Upper lobe of left lung (tissue), 6 donors: ENCODE measurements at regions not wholly inside any gene's neighbourhood (a gene's known extent, or its start where the extent isn't known, plus 50 kb on each side); places are given as distances from the start of the nearest gene placed in this dataset.
"Not testable (repeated sequence)": the region's sequence is repeated elsewhere in the genome, so short reads cannot be mapped to it uniquely, and the experiment has no call there.

Experiments
- ATAC-seq, 2 donors: fragments of 200-7000 bp; cut with Tn5 transposase; one replicate each; pipeline ENCODE4 v1.9.1; 2022; ENCODE audit warnings: mild to moderate bottlenecking in 2 of 2, moderate library complexity in 2 of 2; ENCODE audit not compliant: low FRiP score in 2 of 2
- DNase-seq, 2 donors: peaks; one replicate each; pipeline ENCODE4 v3.0.0-alpha.2; 2019 to 2020
- H3K27ac ChIP-seq, 4 donors: fragments of 200-600 bp; sonication (generic); one replicate each; pipeline ENCODE4 v1.5.1; 2016 to 2019
- H3K27me3 ChIP-seq, 4 donors: fragments of 200-600 bp; sonication (generic); one replicate each; pipeline ENCODE4 v1.5.1; 2017 to 2019
- H3K36me3 ChIP-seq, 4 donors: fragments of 200-600 bp; sonication (generic); one replicate each; pipeline ENCODE4 v1.5.1; 2016 to 2019
- H3K4me1 ChIP-seq, 4 donors: fragments of 200-600 bp; sonication (generic); one replicate each; pipeline ENCODE4 v1.5.1; 2018 to 2019
- H3K4me3 ChIP-seq, 4 donors: fragments of 200-600 bp; sonication (generic); one replicate each; pipeline ENCODE4 v1.5.1; 2017 to 2019; ENCODE audit warnings: mild to moderate bottlenecking in 2 of 4, moderate library complexity in 1 of 4
- H3K9me3 ChIP-seq, 4 donors: fragments of 200-600 bp; sonication (generic); one replicate each; pipeline ENCODE4 v1.5.1; 2018 to 2019
- EP300 ChIP-seq, 4 donors: sonication (generic); formaldehyde crosslinking; IDR thresholded peaks; one replicate each; pipeline ENCODE4 v1.5.1; 2017; ENCODE audit warnings: antibody characterized with exemption in 4 of 4, control low read depth in 2 of 4
- POLR2A ChIP-seq, 4 donors: fragments of 450-650 bp; IDR thresholded peaks; one replicate each; pipeline ENCODE4 v1.5.1; 2016 to 2017; ENCODE audit warnings: antibody characterized with exemption in 4 of 4, mild to moderate bottlenecking in 2 of 4
- POLR2AphosphoS5 ChIP-seq, 2 donors: sonication (generic); formaldehyde crosslinking; IDR thresholded peaks; one replicate each; pipeline ENCODE4 v1.5.1; 2017; ENCODE audit warnings: antibody characterized with exemption in 2 of 2
- WGBS, 2 donors: methylation state at CpG; one replicate each; pipeline ENCODE4 v1.1.5; 2017 to 2018; 5-methylcytosine and 5-hydroxymethylcytosine counted together
- TF ChIP-seq, protein P1 (sequence below), 6 experiments: fragments of 450-650 bp in 4 of 6; fragments of 200-600 bp in 2 of 6; sonication (generic) in 2 of 6; IDR thresholded peaks; one replicate each; pipeline ENCODE4 v1.5.1; 2016 to 2019; ENCODE audit warnings: antibody characterized with exemption in 6 of 6
- donor health status: DM: no; HTN: no; CAD: no; lungs with moderate emphysema.
- donor health status: DM: no; HTN: yes; CAD: no; lungs with severe emphysema.

DNA sequence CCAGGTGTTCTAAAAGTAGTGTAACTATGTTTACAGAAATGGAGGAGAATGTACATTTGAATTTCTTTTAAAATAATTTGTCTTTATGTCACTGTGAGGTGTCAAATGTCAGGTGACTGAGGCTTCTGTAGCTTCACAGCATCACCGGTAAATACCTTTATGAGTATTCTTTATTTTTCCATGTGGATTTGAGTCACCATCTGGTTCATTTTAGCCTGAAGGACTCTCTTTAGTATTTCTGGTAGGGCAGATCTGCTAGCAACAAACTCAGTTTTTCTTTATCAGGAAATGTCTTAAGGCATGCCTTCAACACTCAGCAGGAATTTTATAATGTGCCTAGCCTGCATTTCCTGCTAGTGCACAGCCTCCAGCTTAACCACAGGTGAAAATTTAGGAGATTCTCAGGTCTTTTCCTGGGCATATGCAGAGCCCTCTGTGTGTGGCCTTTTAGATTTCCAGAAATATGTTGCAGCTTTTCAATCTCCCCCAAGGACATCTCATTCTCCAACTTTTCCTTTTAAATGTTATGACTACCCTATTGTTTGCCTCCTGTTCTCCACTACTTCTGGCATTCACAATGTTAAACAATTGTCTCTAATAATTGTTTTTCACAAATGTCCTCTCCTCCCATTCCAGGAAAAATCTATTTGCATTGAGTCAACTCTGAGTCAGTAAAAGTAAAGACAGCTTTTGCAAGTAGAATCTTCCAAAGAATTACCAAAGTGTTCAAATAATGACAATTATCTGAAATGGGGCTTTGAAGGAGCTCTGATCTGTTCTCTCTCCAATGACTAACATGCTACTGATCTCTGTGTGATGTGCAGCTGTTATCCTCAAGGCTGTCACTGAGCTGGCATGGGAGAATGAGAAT is 239.4 kb upstream of the CPHXL start:
- TF ChIP-seq POLR2AphosphoS5 (IDR thresholded peaks at IDR 0.05) (no peak), POLR2A (IDR thresholded peaks at IDR 0.05) (no peak), EP300 (IDR thresholded peaks at IDR 0.05) (no peak)
- TF ChIP-seq, protein P1, sequence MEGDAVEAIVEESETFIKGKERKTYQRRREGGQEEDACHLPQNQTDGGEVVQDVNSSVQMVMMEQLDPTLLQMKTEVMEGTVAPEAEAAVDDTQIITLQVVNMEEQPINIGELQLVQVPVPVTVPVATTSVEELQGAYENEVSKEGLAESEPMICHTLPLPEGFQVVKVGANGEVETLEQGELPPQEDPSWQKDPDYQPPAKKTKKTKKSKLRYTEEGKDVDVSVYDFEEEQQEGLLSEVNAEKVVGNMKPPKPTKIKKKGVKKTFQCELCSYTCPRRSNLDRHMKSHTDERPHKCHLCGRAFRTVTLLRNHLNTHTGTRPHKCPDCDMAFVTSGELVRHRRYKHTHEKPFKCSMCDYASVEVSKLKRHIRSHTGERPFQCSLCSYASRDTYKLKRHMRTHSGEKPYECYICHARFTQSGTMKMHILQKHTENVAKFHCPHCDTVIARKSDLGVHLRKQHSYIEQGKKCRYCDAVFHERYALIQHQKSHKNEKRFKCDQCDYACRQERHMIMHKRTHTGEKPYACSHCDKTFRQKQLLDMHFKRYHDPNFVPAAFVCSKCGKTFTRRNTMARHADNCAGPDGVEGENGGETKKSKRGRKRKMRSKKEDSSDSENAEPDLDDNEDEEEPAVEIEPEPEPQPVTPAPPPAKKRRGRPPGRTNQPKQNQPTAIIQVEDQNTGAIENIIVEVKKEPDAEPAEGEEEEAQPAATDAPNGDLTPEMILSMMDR (IDR thresholded peaks at IDR 0.05), result no peak
- no peaks in the 10 kb centered on the region for H3K4me1 ChIP-seq
- no peak for ATAC-seq
- no peaks in the 10 kb centered on the region for H3K36me3 ChIP-seq
- no peak overlapping the region for H3K27ac ChIP-seq
- H3K27me3 ChIP-seq, result no peaks in the 10 kb centered on the region
- 76 to 79% methylated on average over 1 of the region's 1 CpG for WGBS, 2 donors
- no peak overlapping the region for H3K4me3 ChIP-seq
- H3K9me3 ChIP-seq, result no peaks in the 10 kb centered on the region
- no peak for DNase-seq

DNA sequence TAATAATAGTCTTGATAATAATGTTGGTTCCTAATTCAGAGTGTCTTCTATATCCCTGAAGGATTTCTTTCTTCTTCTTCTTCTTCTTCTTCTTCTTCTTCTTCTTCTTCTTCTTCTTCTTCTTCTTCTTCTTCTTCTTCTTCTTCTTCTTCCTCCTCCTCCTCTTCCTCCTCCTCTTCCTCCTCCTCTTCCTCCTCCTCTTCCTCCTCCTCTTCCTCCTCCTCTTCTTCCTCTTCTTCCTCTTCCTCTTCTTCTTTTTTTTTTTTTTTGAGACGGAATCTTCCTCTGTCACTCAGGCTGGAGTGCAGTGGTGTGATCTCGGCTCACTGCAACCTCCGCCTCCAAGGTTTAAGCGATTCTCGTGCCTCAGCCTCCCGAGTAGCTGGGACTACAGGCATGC is 242.8 kb upstream of the CPHXL start:
- not testable (repeated sequence) for H3K27ac ChIP-seq, ATAC-seq, DNase-seq, H3K36me3 ChIP-seq, H3K4me3 ChIP-seq, H3K27me3 ChIP-seq, H3K9me3 ChIP-seq, H3K4me1 ChIP-seq
- 88 to 99% methylated on average over 6 of the region's 6 CpGs for WGBS, 2 donors

DNA sequence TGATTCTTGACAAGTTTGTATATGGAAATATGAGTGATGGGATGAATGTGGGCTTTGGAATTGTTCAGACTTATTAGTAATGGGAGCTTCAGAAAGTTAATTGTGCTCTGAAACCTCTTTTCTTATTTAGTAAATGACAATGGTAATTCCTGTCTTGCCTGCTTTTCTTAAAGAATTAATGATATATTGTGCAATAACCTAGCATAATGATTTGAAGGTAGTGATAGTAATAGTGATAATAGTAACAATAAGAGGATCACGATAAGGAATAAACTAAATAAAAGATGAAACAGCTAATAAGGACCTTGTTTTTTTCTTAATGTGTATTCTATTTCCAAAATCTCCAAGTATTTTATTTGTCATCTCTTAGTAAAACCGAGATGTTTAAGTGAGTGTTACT is 245.0 kb upstream of the CPHXL start:
- no peak overlapping the region for H3K27ac ChIP-seq
- H3K9me3 ChIP-seq, result no peaks in the 10 kb centered on the region
- WGBS, 2 donors, result 63 to 71% methylated on average over 2 of the region's 2 CpGs
- H3K36me3 ChIP-seq, result no peaks in the 10 kb centered on the region
- ATAC-seq, result no peak
- TF ChIP-seq POLR2A (IDR thresholded peaks at IDR 0.05) (no peak), EP300 (IDR thresholded peaks at IDR 0.05) (no peak), POLR2AphosphoS5 (IDR thresholded peaks at IDR 0.05) (no peak)
- TF ChIP-seq, protein P1 (IDR thresholded peaks at IDR 0.05), result no peak
- DNase-seq, result no peak
- no peaks in the 10 kb centered on the region for H3K27me3 ChIP-seq
- H3K4me3 ChIP-seq, result no peak overlapping the region
- H3K4me1 ChIP-seq, result no peaks in the 10 kb centered on the region

DNA sequence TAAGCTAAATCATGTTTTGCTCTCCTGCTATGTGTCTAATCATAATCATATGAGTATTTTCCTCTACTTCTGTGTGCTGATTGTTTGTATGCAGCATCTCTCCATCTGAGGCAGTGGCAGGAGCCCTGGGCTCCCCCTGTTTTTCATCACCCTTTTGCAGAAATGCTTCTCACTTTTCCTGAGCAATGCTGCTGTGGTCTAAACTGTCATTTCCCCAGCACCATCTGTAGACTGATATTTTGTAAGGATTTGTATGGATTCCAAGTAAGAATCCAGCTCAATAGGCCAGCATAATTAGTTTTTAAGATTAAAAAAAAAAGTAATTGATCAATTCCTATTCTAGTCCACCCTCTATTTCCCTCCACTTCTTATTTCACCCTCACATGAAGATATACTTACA is 257.0 kb upstream of the CPHXL start:
- no peaks in the 10 kb centered on the region for H3K9me3 ChIP-seq
- TF ChIP-seq, protein P1 (IDR thresholded peaks at IDR 0.05), result no peak
- no peak for TF ChIP-seq EP300 (IDR thresholded peaks at IDR 0.05)
- TF ChIP-seq POLR2AphosphoS5 (IDR thresholded peaks at IDR 0.05), result no peak
- no peak for TF ChIP-seq POLR2A (IDR thresholded peaks at IDR 0.05)

DNA sequence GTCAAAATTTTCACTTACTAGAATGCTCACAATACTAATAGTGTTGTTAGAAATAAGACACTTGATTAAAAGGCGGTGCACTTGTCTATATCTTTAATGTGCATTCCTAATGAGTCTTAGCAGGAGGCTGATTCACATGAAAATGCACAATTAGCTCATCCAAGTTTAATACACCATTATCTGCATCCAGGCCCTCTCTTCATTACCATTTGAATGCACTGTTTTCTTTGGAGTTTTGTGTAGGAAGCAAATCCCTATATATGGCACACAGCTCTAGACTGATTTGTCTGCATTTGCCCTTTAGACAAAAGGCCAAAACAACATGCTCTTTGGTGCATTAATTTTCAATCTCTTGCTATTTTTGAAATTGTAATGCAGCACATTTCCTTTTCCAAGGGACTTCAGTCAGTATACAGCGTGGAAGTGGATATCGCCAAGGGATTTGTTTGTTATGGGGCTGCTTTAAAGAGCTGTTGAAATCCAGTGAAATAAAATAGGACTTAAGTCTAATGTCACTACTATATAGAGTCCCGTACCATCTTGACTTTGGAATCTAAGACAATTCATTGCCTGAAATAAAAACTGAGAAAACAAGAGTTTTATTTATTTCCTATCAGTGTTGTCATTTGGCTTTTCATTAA is 257.6 kb upstream of the CPHXL start:
- H3K9me3 ChIP-seq, result no peaks in the 10 kb centered on the region
- H3K4me3 ChIP-seq, result no peak overlapping the region
- TF ChIP-seq POLR2A (IDR thresholded peaks at IDR 0.05) (no peak), EP300 (IDR thresholded peaks at IDR 0.05) (no peak), POLR2AphosphoS5 (IDR thresholded peaks at IDR 0.05) (no peak)
- TF ChIP-seq, protein P1 (IDR thresholded peaks at IDR 0.05), result no peak
- H3K27ac ChIP-seq, result no peak overlapping the region
- 75 to 80% methylated on average over 4 of the region's 4 CpGs for WGBS, 2 donors
- H3K4me1 ChIP-seq, result no peaks in the 10 kb centered on the region
- ATAC-seq (no peak), DNase-seq (no peak)
- H3K27me3 ChIP-seq, result no peaks in the 10 kb centered on the region
- no peaks in the 10 kb centered on the region for H3K36me3 ChIP-seq

More for the DNA sequence above, 257.0 kb upstream of the CPHXL start:
- H3K4me3 ChIP-seq, result no peak overlapping the region
- no peaks in the 10 kb centered on the region for H3K27me3 ChIP-seq
- no peaks in the 10 kb centered on the region for H3K36me3 ChIP-seq
- H3K4me1 ChIP-seq, result no peaks in the 10 kb centered on the region
- ATAC-seq, result no peak
- H3K27ac ChIP-seq, result no peak overlapping the region
- no peak for DNase-seq
